Brain microvascular endothelial cell (primary cell): ENCODE measurements at regions not wholly inside any gene's neighbourhood (a gene's known extent, or its start where the extent isn't known, plus 50 kb on each side); places are given as distances from the start of the nearest gene placed in this dataset.

Source experiments
- DNase-seq: peaks from one replicate; pipeline ENCODE4 v3.0.0-alpha.2; 2020
- H3K27ac ChIP-seq: fragments of 250-450 bp; sonication (Bioruptor Pico); 2 replicates; pipeline ENCODE4 v1.5.1; 2020; ENCODE audit warnings: mild to moderate bottlenecking, moderate library complexity
- H3K27me3 ChIP-seq: fragments of 250-450 bp; sonication (Bioruptor Pico); replicated peaks from 2 replicates; pipeline ENCODE4 v1.5.1; 2020; ENCODE audit warnings: mild to moderate bottlenecking
- H3K36me3 ChIP-seq: fragments of 250-450 bp; sonication (Bioruptor Pico); replicated peaks from 2 replicates; pipeline ENCODE4 v1.5.1; 2020; ENCODE audit warnings: mild to moderate bottlenecking
- H3K4me3 ChIP-seq: 2 replicates; pipeline ENCODE4 v1.5.1; 2011; ENCODE audit warnings: low read depth, mild to moderate bottlenecking, control low read depth, low read length, moderate library complexity
- CTCF ChIP-seq: IDR thresholded peaks from 2 replicates; pipeline ENCODE4 v1.5.1; 2011; ENCODE audit warnings: low read depth, mild to moderate bottlenecking, moderate library complexity, low read length, control low read depth, inconsistent platforms; ENCODE audit errors: missing control alignments
- in situ Hi-C: cut with HindIII; loops from 2 replicates; pipeline ENCODE4 v1.10.0; 2017; ENCODE audit warnings: low sequenced_read_pairs, low pct_ligation_motif_present

- no peak for TF ChIP-seq CTCF
- H3K4me3 ChIP-seq: no peak overlapping the region
- no peak overlapping the region for H3K27ac ChIP-seq
- in situ Hi-C loops: no loop called here
- no peaks in the 10 kb centered on the region for H3K36me3 ChIP-seq
- no peaks in the 10 kb centered on the region for H3K27me3 ChIP-seq
- DNase-seq: no peak
Measured at GRCh38 chr6:211871-212497, 80.3 kb upstream of the DUSP22 start.

- H3K4me3 ChIP-seq: no peak overlapping the region
- H3K27me3 ChIP-seq: no peaks in the 10 kb centered on the region
- H3K36me3 ChIP-seq: no peaks in the 10 kb centered on the region
- no peak for TF ChIP-seq CTCF
- in situ Hi-C loops: no loop called here
- DNase-seq: no peak
- H3K27ac ChIP-seq: no peak overlapping the region
Measured at GRCh38 chr6:213284-213683, 79.0 kb upstream of the DUSP22 start.

- Histone ChIP-seq H3K27ac (no peak overlapping the region), H3K36me3 (no peaks in the 10 kb centered on the region), H3K27me3 (no peaks in the 10 kb centered on the region), H3K4me3 (no peak overlapping the region)
- no peak for TF ChIP-seq CTCF
- in situ Hi-C loops: no loop called here
- DNase-seq: no peak
Measured at GRCh38 chr6:214428-214827, 77.9 kb upstream of the DUSP22 start.

- Histone ChIP-seq H3K27me3 (no peaks in the 10 kb centered on the region), H3K4me3 (no peak overlapping the region), H3K36me3 (no peaks in the 10 kb centered on the region), H3K27ac (no peak overlapping the region)
- DNase-seq: no peak
- TF ChIP-seq CTCF: no peak
- in situ Hi-C loops: no loop called here
Measured at GRCh38 chr6:215335-216034, 76.8 kb upstream of the DUSP22 start.

GRCh38 chr6:217048-217659 lies 75.1 kb upstream of the DUSP22 start:
- no peak overlapping the region for H3K4me3 ChIP-seq
- peak; percentile 70 for TF ChIP-seq CTCF
- no peaks in the 10 kb centered on the region for H3K36me3 ChIP-seq
- H3K27me3 ChIP-seq: no peaks in the 10 kb centered on the region
- H3K27ac ChIP-seq: no peak overlapping the region
- DNase-seq: no peak
- in situ Hi-C loops: no loop called here
